GM12878 (cell line): ENCODE measurements at regions not wholly inside any gene's neighbourhood (a gene's known extent, or its start where the extent isn't known, plus 50 kb on each side); places are given as distances from the start of the nearest gene placed in this dataset.

Source experiments
- ATAC-seq: fragments of 200-7000 bp; cut with Tn5 transposase; 3 replicates; pipeline ENCODE4 v1.9.1; 2020; ENCODE audit warnings: mild to moderate bottlenecking, moderate library complexity
- BruUV-seq: library from RNA; stranded (reverse); fragments of 400-500 nt; replicated peaks from 2 replicates; lab custom pipeline; 2021; lab: Mats Ljungman, UMichigan
- CTCF ChIA-PET: fragments of 300-600 bp; sonication (Branson Sonifier 250); formaldehyde crosslinking; extraction: SDS; loops from one replicate; lab custom pipeline; 2021; ENCODE audit warnings: inconsistent platforms; lab: Yijun Ruan, JAX
- POLR2A ChIA-PET: fragments of 350-600 bp; formaldehyde crosslinking; extraction: SDS; loops from one replicate; lab custom pipeline; 2021; ENCODE audit warnings: inconsistent platforms; lab: Charles Lee
- RAD21 ChIA-PET: fragments of 300-600 bp; sonication (Branson Sonifier 250); formaldehyde crosslinking; loops from one replicate; lab custom pipeline; 2023; ENCODE audit warnings: antibody characterized with exemption; ENCODE audit not compliant: unreplicated experiment; lab: Charles Lee
- SMC1A ChIA-PET: fragments of 300-600 bp; sonication (Branson Sonifier 250); formaldehyde crosslinking; loops from one replicate; lab custom pipeline; 2023; ENCODE audit not compliant: unreplicated experiment, uncharacterized antibody; lab: Charles Lee
- DNase-seq: peaks from one replicate; pipeline ENCODE4 v3.0.0-alpha.2; 2011; ENCODE audit warnings: low read depth, low spot score
- FAIRE-seq: peaks from 3 replicates; lab custom pipeline; 2011; peaks lifted over from hg19 to GRCh38; lab: Jason Lieb, UNC
- H2AFZ ChIP-seq: 2 replicates; pipeline ENCODE4 v1.6.0; 2011; ENCODE audit warnings: low read depth, low read length, control low read depth; ENCODE audit not compliant: control insufficient read depth
- H3K27ac ChIP-seq: 2 replicates; pipeline ENCODE4 v1.5.1; 2011; ENCODE audit warnings: control low read depth; ENCODE audit not compliant: control insufficient read depth, insufficient read depth
- H3K27me3 ChIP-seq, 2 experiments: replicated peaks in 1 of 2; 2 replicates each; pipeline versions ENCODE4 v1.6.0 to v1.6.1; 2011; ENCODE audit warnings: low read length in 1 of 2; ENCODE audit not compliant: control insufficient read depth in 2 of 2, insufficient read depth in 2 of 2
- H3K36me3 ChIP-seq, 2 experiments: 2 replicates each; pipeline ENCODE4 v1.5.1; 2011; ENCODE audit warnings: low read length in 1 of 2; ENCODE audit not compliant: control insufficient read depth in 2 of 2, insufficient read depth in 2 of 2
- H3K4me1 ChIP-seq: 2 replicates; pipeline ENCODE4 v1.6.1; 2011; ENCODE audit warnings: mild to moderate bottlenecking, low read length, moderate library complexity, mixed read lengths; ENCODE audit not compliant: control insufficient read depth, insufficient read depth
- H3K4me2 ChIP-seq: 2 replicates; pipeline ENCODE4 v1.6.0; 2011; ENCODE audit warnings: control low read depth; ENCODE audit not compliant: control insufficient read depth, insufficient read depth
- H3K4me3 ChIP-seq: fragments of 200-600 bp; sonication (generic); 2 replicates; pipeline ENCODE4 v1.5.1; 2016
- H3K79me2 ChIP-seq: 2 replicates; pipeline ENCODE4 v1.6.0; 2011; ENCODE audit warnings: low read length; ENCODE audit not compliant: control insufficient read depth, insufficient read depth
- H3K9ac ChIP-seq: 2 replicates; pipeline ENCODE4 v1.8.0; 2011; ENCODE audit warnings: low read length, control low read depth, mixed read lengths; ENCODE audit not compliant: control insufficient read depth, insufficient read depth
- H3K9me3 ChIP-seq: replicated peaks from 3 replicates; pipeline ENCODE4 v1.5.1; 2011; ENCODE audit warnings: mild to moderate bottlenecking, low read length; ENCODE audit not compliant: control insufficient read depth, insufficient read depth
- H4K20me1 ChIP-seq: 2 replicates; pipeline ENCODE4 v1.6.0; 2011; ENCODE audit not compliant: control insufficient read depth, insufficient read depth
- CREM ChIP-seq: IDR thresholded peaks from 2 replicates; pipeline ENCODE4 v1.6.1; 2014; ENCODE audit warnings: antibody characterized with exemption, low read depth
- HCFC1 ChIP-seq: fragments of 150-350 bp; IDR thresholded peaks from 2 replicates; pipeline ENCODE4 v1.6.1; 2014; ENCODE audit warnings: low read length
- IKZF2 ChIP-seq, 2 experiments: fragments of 450-650 bp; IDR thresholded peaks; 2 replicates each; pipeline ENCODE4 v1.6.1; 2017; ENCODE audit warnings: mild to moderate bottlenecking in 2 of 2, moderate library complexity in 2 of 2
- RELB ChIP-seq: fragments of 450-650 bp; IDR thresholded peaks from 2 replicates; pipeline ENCODE4 v1.6.1; 2017; ENCODE audit warnings: low read depth, mild to moderate bottlenecking, moderate library complexity
- TCF7 ChIP-seq: IDR thresholded peaks from 2 replicates; pipeline ENCODE4 v1.6.1; 2014; ENCODE audit warnings: antibody characterized with exemption, borderline replicate concordance
- ZBTB33 ChIP-seq: fragments of 450-650 bp; IDR thresholded peaks from 2 replicates; pipeline ENCODE4 v1.6.1; 2017; ENCODE audit warnings: mild to moderate bottlenecking
- WGBS: methylation state at CpG from one replicate; pipeline ENCODE4 v1.1.6; 2016; ENCODE audit warnings: low lambda C conversion rate; ENCODE audit not compliant: insufficient replicate concordance, insufficient coverage; ENCODE audit errors: missing lambda C conversion rate; 5-methylcytosine and 5-hydroxymethylcytosine counted together
- in situ Hi-C: fragments of 300-500 bp; cut with MboI; formaldehyde crosslinking; loops from 9 replicates; pipeline ENCODE4 v1.14.3; 2018; ENCODE audit warnings: mixed read lengths
- intact Hi-C: fragments of 100-400 bp; cut with micrococcal nuclease; formaldehyde crosslinking; loops from one replicate; pipeline ENCODE4 v1.14.2; 2022; ENCODE audit not compliant: unreplicated experiment
- TF ChIP-seq, protein P1 (sequence below): fragments of 450-650 bp; formaldehyde crosslinking; IDR thresholded peaks from 2 replicates; pipeline ENCODE4 v1.4.0; 2022; ENCODE audit warnings: mild to moderate bottlenecking, moderate library complexity
- TF ChIP-seq, protein P2 (sequence below): IDR thresholded peaks from 2 replicates; pipeline ENCODE4 v1.6.1; 2011; ENCODE audit warnings: low read depth, mild to moderate bottlenecking, low read length, moderate library complexity, borderline replicate concordance; ENCODE audit errors: extremely low read depth

DNA sequence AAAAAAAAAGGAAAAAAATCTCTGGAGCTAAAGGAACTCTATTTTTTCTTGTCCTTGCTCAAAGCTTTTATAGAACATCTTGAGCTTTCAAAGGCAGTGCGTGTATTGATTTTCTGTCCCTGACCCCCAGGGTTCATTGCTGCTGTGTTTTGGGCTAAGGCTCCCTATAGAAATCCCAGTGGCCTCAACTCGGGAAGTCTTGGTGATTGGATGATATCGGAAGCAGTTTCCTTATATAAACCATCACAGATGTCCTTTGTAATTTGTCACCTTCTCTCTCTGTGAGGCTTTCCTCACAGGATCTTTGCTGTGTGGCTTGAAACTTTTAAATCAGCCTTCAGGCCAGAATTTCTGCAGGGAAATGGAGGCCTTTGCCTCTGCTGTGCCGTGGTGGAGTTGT lies 397.7 kb downstream of the RPS6KC1 start (continued):
- TF ChIP-seq RELB = no peak
- TF ChIP-seq IKZF2 (IDR thresholded peaks at IDR 0.05) = no peak

GRCh38 chr1:213452501-213452900 lies 401.5 kb downstream of the RPS6KC1 start:
- FAIRE-seq (no peak), ATAC-seq (no peak), DNase-seq (no peak)
- Histone ChIP-seq H3K27me3 (peaks cover 0 to 5% of the 10 kb centered on the region in 2 experiments; a peak in 1 of 4 replicates), H2AFZ (no peak overlapping the region), H4K20me1 (no peaks in the 10 kb centered on the region), H3K9me3 (no peaks in the 10 kb centered on the region), H3K79me2 (no peaks in the 10 kb centered on the region), H3K4me1 (no peaks in the 10 kb centered on the region), H3K9ac (no peak overlapping the region), H3K4me2 (no peak overlapping the region), H3K36me3 (no peaks in the 10 kb centered on the region), H3K4me3 (no peak overlapping the region), H3K27ac (no peak overlapping the region)
- RAD21 ChIA-PET = interaction anchor here (0.5 kb wide), 1 partner anchor 131 kb away, joined by 3 read pairs; no protein-coding TSS in a partner anchor
- WGBS = 7% methylated on average over 4 of the region's 4 CpGs
- CTCF ChIA-PET = no interaction called here
- no TSS peak for BruUV-seq
- POLR2A ChIA-PET = no interaction called here
- TF ChIP-seq, protein P1, sequence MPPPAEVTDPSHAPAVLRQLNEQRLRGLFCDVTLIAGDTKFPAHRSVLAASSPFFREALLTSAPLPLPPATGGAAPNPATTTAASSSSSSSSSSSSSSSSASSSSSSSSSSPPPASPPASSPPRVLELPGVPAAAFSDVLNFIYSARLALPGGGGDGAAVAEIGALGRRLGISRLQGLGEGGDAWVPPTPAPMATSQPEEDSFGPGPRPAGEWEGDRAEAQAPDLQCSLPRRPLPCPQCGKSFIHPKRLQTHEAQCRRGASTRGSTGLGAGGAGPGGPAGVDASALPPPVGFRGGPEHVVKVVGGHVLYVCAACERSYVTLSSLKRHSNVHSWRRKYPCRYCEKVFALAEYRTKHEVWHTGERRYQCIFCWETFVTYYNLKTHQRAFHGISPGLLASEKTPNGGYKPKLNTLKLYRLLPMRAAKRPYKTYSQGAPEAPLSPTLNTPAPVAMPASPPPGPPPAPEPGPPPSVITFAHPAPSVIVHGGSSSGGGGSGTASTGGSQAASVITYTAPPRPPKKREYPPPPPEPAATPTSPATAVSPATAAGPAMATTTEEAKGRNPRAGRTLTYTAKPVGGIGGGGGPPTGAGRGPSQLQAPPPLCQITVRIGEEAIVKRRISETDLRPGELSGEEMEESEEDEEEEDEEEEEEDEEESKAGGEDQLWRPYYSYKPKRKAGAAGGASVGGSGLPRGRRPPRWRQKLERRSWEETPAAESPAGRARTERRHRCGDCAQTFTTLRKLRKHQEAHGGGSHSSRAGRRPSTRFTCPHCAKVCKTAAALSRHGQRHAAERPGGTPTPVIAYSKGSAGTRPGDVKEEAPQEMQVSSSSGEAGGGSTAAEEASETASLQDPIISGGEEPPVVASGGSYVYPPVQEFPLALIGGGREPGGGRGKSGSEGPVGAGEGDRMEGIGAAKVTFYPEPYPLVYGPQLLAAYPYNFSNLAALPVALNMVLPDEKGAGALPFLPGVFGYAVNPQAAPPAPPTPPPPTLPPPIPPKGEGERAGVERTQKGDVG (CRISPR knock-in tag) = no peak
- no peak for TF ChIP-seq HCFC1
- no peak for TF ChIP-seq CREM
- no peak for TF ChIP-seq TCF7
- no peak for TF ChIP-seq RELB
- TF ChIP-seq, protein P2, sequence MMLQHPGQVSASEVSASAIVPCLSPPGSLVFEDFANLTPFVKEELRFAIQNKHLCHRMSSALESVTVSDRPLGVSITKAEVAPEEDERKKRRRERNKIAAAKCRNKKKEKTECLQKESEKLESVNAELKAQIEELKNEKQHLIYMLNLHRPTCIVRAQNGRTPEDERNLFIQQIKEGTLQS = no peak
- TF ChIP-seq ZBTB33 = no peak
- in situ Hi-C loops (no loop called here), intact Hi-C loops (no loop called here)
- SMC1A ChIA-PET = no interaction called here
